HL-60 (cell line): ENCODE measurements at regions not wholly inside any gene's neighbourhood (a gene's known extent, or its start where the extent isn't known, plus 50 kb on each side); places are given as distances from the start of the nearest gene placed in this dataset.

Experiments
- DNase-seq, 2 experiments: peaks; one replicate each; pipeline ENCODE4 v3.0.0-alpha.2; 2010 to 2020; ENCODE audit warnings: low read depth in 1 of 2, low spot score in 1 of 2
- H3K27ac ChIP-seq: fragments of 250-450 bp; sonication (Bioruptor Pico); replicated peaks from 2 replicates; pipeline ENCODE4 v1.5.1; 2020; ENCODE audit warnings: mild to moderate bottlenecking, moderate library complexity
- H3K27me3 ChIP-seq: fragments of 250-450 bp; sonication (Bioruptor Pico); 2 replicates; pipeline ENCODE4 v1.5.1; 2021; ENCODE audit warnings: mild to moderate bottlenecking, moderate library complexity; ENCODE audit not compliant: insufficient read depth, poor library complexity, severe bottlenecking
- H3K4me3 ChIP-seq: replicated peaks from 2 replicates; pipeline ENCODE4 v1.5.1; 2011; ENCODE audit warnings: mild to moderate bottlenecking, control low read depth, low read length; ENCODE audit not compliant: insufficient read depth
- CTCF ChIP-seq: IDR thresholded peaks from one replicate; pipeline ENCODE4 v1.5.1; 2011; ENCODE audit warnings: low read length, control low read depth, inconsistent platforms; ENCODE audit not compliant: insufficient read depth
- GABPA ChIP-seq: IDR thresholded peaks from 2 replicates; pipeline ENCODE4 v1.6.1; 2012; ENCODE audit warnings: low read depth
- POLR2AphosphoS5 ChIP-seq: IDR thresholded peaks from 2 replicates; pipeline ENCODE4 v1.6.1; 2012; ENCODE audit warnings: low read depth
- REST ChIP-seq: IDR thresholded peaks from 2 replicates; pipeline ENCODE4 v1.6.1; 2012; ENCODE audit warnings: low read depth; ENCODE audit not compliant: insufficient replicate concordance
- SPI1 ChIP-seq: IDR thresholded peaks from 2 replicates; pipeline ENCODE4 v1.6.1; 2012; ENCODE audit warnings: low read depth, mild to moderate bottlenecking, borderline replicate concordance

- no peak for DNase-seq
- Histone ChIP-seq H3K4me3 (no peak overlapping the region), H3K27me3 (no peaks in the 10 kb centered on the region), H3K27ac (no peak overlapping the region)
- TF ChIP-seq GABPA (no peak), CTCF (no peak), REST (no peak), POLR2AphosphoS5 (no peak), SPI1 (no peak)
Measured at GRCh38 chr4:129359461-129359860, 263.5 kb downstream of the C4orf33 start.

- Histone ChIP-seq H3K4me3 (no peak overlapping the region), H3K27ac (no peak overlapping the region), H3K27me3 (no peaks in the 10 kb centered on the region)
- TF ChIP-seq CTCF: peak; percentile 66
- no peak for TF ChIP-seq SPI1
- DNase-seq: peak in 1 of 2 experiments; percentile 44
Measured at GRCh38 chr4:129362691-129363274, 266.8 kb downstream of the C4orf33 start.

GRCh38 chr4:129364747-129365452 lies 268.9 kb downstream of the C4orf33 start:
- Histone ChIP-seq H3K27me3 (no peaks in the 10 kb centered on the region), H3K27ac (no peak overlapping the region), H3K4me3 (no peak overlapping the region)
- DNase-seq: no peak
- no peak for TF ChIP-seq REST
- TF ChIP-seq SPI1: no peak
- no peak for TF ChIP-seq POLR2AphosphoS5
- no peak for TF ChIP-seq GABPA
- TF ChIP-seq CTCF: no peak
